GM12864 (cell line): ENCODE measurements at regions not wholly inside any gene's neighbourhood (a gene's known extent, or its start where the extent isn't known, plus 50 kb on each side); places are given as distances from the start of the nearest gene placed in this dataset.

Source experiments
- DNase-seq: peaks from one replicate; pipeline ENCODE4 v3.0.0-alpha.2; 2011; ENCODE audit warnings: low read depth
- H3K4me3 ChIP-seq: 2 replicates; pipeline ENCODE4 v1.5.1; 2011; ENCODE audit warnings: mild to moderate bottlenecking, low read depth, low read length, control low read depth
- CTCF ChIP-seq: IDR thresholded peaks from 2 replicates; pipeline ENCODE4 v1.5.1; 2011; ENCODE audit warnings: low read depth, mild to moderate bottlenecking, moderate library complexity, low read length, control low read depth, inconsistent platforms; ENCODE audit errors: missing control alignments

- no peak overlapping the region for H3K4me3 ChIP-seq
- no peak for DNase-seq
These were observed 63.7 kb upstream of the OR10AD1 start for GRCh38 chr12:48266826-48267225.

GRCh38 chr12:48265777-48266176 lies 62.7 kb upstream of the OR10AD1 start:
- DNase-seq, result no peak
- H3K4me3 ChIP-seq, result no peak overlapping the region
- TF ChIP-seq CTCF, result no peak

More at GRCh38 chr12:48266826-48267225, 63.7 kb upstream of the OR10AD1 start:
- TF ChIP-seq CTCF, result no peak

- DNase-seq, result no peak
- H3K4me3 ChIP-seq, result no peak overlapping the region
- no peak for TF ChIP-seq CTCF
These were observed 60.5 kb upstream of the OR10AD1 start for GRCh38 chr12:48263617-48264016.

- TF ChIP-seq CTCF, result no peak
- DNase-seq, result no peak
- no peak overlapping the region for H3K4me3 ChIP-seq
These were observed 58.7 kb upstream of the OR10AD1 start for GRCh38 chr12:48261773-48262172.
